ENCODE measurements at regions not wholly inside any gene's neighbourhood (a gene's known extent, or its start where the extent isn't known, plus 50 kb on each side); places are given as distances from the start of the nearest gene placed in this dataset.
"Not testable (repeated sequence)": the region's sequence is repeated elsewhere in the genome, so short reads cannot be mapped to it uniquely, and the experiment has no call there.

DNA sequence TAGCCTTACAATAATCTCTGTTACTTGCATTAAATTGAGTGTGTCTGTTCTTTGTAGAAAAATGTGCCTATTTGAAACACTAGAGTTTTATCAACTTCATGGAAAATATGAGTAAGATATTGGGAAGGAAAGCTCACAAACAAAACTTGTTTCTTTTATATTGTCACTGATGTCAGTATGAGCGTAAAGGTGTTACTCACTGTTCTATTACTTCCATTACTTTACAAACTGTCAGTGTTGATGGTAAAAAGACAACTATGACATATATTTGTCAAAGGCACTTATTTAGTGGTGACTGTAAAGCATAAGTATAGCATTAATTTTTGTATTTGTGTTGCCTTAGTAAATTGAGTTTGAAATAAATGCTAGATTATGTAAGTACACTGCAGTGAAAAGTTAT lies 193.7 kb upstream of the FLRT2 start:
- DNase-seq: no peak

DNA sequence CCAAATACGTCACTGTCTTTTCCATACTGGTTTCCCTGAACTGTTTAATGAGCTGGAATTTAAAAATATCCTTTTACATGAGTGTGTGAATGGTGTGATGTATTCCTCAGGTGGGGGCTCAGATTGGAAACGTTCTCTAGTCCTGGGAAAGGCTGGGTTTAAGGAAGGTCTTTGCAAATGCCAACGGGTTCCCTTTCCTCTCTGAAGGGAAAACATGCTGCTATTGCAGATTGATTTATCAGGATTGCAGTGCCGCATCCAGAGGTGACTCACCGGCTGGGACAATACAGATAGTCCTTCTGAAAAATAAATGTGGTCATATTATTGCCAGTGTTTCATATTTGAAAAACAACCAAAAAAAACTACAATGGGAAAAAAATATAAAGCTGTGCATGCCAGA lies 193.1 kb upstream of the FLRT2 start:
- no peak for DNase-seq

GRCh38 chr14:85338895-85339294 lies 191.0 kb upstream of the FLRT2 start:
- DNase-seq: no peak

GRCh38 chr14:85342858-85343607 lies 186.9 kb upstream of the FLRT2 start:
- no peak for DNase-seq

GRCh38 chr14:85344171-85344570 lies 185.8 kb upstream of the FLRT2 start:
- DNase-seq: no peak

DNA sequence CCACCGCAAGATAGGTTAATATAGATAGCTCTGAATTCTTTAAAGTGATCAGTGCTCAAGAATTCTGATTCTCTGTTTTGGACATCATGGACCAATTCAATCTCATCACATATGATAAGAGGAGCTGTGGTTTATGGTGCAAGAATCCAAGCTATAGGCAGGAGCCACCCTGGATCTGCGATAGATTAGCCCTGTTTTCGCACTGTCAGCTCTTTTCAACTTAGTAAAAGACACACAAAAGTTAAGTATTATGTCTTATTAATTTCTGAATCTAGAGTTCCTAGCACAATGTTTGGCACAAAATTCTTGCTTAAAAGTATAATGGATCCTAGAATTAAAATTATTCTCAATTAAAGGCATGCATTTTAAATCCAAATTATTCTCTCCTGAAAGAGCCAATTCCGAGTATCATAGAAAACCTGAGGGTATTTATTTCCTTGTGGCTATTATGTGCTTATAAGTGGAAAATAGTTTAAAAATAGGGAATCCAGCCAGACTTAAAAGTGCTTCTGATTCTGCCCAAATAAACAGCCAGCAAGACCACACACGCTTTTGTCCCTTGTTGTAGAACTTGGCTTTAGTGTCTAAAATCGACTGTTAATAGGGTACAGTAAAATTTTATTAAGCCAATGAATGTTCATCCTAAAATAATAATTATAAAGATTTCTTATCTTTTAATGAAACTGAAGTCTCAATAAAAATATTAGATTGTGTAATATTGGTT lies 184.9 kb upstream of the FLRT2 start:
- DNase-seq: no peak

GRCh38 chr14:85350667-85351066 lies 179.3 kb upstream of the FLRT2 start:
- no peak for DNase-seq

GRCh38 chr14:85352588-85352987 lies 177.4 kb upstream of the FLRT2 start:
- DNase-seq: not testable (repeated sequence)

GRCh38 chr14:85357120-85357519 lies 172.8 kb upstream of the FLRT2 start:
- DNase-seq: no peak

- no peak for DNase-seq
Measured at GRCh38 chr14:85358136-85358785, 171.7 kb upstream of the FLRT2 start.

DNA sequence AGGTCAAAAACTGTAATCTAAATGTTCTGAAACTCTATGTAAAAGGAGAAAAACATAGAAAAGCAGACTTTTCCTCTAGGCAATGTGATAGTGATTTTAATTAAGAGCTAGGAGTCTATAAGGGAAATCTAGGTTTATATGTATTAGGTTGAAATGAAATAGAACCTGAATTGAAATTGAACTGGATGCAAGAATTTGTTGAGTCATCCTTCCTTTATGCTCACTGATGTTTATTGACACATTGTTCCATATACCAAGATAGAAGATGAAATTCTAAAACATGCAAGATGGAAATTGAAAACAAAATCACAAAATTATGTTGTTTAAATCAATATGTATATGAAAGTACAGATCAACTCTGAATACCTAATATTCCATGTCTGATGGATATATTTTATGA lies 170.4 kb upstream of the FLRT2 start:
- no peak for DNase-seq

DNA sequence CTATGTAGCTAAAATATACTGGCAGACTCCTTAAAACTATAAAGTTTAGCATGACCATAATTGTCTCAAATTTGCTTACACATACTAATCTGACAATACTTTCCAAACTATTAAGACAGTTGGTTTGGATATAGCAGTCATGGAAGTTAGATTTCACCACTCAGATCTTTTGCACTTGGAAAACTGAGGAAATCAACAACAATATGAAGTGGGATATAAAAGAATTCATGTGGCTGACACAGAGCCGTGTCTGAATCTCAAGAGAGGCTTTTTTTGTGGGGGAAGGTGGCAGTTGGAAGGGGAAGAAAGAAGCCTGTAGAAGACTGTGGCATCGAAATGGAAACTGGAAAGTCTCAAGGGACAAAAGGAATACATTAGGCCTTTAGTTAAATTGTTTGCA lies 166.6 kb upstream of the FLRT2 start:
- DNase-seq: no peak

DNA sequence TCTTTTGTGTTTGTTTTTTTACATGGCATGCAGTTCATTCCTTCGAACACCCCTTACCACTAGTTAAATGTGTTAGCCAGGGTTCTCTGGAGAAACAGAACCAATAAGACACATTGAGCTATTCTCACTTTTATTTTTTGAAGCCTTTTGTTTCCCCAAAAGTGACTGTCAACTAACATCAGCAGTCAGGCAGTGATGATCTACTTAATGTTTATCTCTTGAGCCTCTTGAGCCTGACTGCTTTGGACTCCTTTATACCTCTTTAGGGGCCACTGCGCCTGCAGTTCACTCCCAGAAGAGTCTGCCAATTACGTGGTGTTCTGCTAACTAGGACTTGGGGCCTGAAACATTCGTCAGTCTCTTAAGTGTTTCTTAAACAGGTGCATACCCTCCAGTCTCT lies 163.7 kb upstream of the FLRT2 start:
- no peak for DNase-seq

DNA sequence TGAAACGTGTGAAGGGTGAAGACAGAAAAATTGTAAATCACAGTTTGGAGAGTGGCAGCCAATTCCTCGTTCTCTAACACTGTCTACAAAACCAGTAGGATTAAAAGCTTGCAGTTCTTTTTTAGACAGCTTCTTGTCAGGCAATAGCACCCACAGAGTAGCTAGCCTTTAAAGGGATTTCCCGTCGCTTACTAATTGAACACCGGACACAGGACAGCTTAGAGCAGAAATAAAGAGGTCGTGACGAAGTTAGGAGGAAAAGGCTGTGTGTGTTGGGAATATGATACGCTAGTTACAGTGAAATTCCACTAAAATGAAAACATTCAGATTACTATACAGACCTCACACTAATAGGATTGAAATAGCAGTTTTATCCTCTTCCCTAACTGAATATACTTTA lies 149.1 kb upstream of the FLRT2 start:
- DNase-seq: no peak

DNA sequence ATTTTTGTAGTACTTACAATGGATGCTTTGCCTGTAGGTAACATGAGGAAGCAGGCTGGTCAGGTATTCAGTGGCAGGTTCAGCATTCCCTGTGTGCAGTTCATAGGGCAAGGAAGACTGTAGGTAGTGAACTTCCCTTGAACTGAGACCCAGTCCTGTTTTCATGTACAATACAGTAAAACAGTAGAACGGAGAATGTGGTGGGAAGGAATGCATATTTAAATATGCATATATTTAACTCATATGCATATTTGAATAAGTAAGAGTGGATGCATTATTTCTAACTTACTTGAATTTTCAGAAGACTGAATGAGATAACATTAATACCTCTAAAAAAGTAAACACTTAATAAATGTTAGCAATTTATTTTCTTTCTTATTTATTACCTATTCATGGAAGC lies 147.6 kb upstream of the FLRT2 start:
- no peak for DNase-seq

GRCh38 chr14:85387181-85387580 lies 142.8 kb upstream of the FLRT2 start:
- DNase-seq: no peak

DNA sequence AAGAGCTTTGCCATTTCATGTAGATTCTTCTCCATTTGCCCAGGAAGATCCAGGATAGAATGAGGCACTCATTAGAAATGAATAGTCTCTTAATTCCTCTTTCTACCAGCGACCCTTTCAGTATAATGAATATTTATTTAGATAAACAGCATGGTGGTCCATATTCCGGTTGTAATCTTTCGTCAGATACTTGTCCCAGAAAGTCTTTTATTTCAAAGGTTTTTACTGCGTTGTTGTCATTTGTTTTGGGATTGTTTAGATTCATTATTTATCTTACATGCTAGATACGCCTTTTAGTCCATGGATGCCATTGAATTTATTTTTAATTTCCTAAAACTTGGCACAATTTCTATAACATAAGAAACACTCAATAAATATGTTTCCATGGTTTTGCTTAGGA lies 139.7 kb upstream of the FLRT2 start:
- no peak for DNase-seq

DNA sequence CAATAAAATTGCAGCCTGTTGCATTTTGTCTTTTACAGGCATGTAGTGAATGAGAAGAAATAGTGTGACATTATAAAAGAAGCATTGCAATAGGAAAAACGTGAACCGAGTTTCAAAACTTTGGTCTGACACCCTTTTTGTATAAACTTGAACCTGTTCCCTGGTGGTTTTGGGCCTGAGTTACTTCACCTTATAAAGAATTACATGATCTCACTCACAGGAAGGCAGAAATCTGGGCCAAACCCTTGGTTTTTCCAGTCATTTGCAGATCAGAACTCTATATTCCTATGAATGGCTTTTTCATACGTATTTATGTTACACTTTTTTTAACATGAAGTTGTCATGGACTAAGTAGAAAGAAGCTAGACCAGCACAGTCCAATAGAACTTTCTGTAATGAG lies 138.5 kb upstream of the FLRT2 start:
- DNase-seq: no peak

DNA sequence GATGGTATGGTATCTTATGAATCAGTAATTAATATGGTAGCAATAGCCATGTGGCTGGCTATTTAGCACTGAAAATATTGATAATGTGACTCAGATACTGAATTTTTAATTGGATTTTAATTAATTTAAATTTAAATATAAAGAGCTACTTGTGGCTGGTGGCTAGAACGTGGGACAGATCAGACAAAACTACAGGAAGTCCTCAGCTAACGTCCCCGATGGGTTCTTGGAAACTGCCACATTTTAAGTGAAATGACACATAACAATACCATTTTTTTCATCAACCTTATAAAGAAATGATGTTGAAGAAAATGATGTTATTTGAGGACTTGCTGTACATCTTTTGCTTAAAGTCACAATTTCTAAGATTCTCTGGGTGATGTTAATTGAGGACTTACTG lies 138.1 kb upstream of the FLRT2 start:
- DNase-seq: no peak

DNA sequence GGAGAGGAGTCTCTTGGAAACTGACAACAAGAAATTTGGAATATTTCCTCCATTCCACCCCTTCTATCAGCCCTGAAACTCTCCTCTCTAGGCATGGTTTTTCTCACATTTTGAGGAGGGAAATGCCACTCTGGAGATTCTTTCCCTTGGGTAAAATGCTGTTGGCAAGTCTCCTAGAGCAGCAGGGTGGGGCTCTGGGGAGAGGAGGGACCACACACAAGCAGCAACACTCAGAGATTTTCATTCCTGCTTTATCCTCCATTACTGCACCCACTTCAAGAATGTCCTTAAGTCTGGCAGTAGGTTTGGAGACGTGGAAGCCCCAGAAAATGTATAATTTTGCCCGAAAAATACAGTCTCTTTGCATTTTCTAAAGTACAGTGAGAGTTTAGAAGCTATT lies 130.8 kb upstream of the FLRT2 start:
- DNase-seq: no peak

DNA sequence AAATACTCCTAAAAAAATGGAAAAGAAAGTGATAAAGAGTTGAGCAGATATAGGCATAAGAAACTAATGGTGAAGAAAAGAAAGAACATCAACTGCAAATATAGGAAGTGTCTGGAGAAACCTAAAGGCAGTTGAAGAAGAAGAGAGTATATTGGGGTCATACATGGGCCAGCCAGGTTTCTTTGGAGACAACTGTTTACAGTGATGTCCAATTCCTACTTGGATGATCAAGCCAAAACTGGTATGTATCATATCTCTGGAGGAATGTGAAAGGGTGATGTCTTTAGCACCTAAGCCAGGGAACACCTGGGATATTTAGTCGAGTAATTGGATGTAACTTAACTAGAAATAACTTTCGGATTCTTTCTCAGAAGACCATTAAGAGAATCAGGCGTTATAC lies 129.3 kb upstream of the FLRT2 start:
- DNase-seq: no peak

DNA sequence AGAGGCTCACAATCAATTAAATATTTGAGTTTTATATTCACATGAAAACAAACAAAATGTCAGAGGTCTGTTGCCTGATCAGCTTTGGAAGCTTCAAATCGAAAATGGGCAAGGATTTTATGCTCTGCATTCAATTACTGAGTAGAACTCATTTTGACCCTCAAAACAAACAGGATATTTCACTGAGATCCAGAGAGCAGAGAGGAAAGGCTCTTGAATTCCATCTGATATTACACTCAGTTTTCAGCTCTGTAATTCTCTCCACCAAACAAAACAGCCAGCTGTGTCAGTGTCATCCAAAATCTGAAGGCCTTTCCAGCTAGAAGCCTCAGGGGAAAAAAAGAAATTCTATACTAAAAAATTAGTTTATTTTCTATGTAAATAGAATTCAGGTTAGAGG lies 128.6 kb upstream of the FLRT2 start:
- DNase-seq: no peak

DNA sequence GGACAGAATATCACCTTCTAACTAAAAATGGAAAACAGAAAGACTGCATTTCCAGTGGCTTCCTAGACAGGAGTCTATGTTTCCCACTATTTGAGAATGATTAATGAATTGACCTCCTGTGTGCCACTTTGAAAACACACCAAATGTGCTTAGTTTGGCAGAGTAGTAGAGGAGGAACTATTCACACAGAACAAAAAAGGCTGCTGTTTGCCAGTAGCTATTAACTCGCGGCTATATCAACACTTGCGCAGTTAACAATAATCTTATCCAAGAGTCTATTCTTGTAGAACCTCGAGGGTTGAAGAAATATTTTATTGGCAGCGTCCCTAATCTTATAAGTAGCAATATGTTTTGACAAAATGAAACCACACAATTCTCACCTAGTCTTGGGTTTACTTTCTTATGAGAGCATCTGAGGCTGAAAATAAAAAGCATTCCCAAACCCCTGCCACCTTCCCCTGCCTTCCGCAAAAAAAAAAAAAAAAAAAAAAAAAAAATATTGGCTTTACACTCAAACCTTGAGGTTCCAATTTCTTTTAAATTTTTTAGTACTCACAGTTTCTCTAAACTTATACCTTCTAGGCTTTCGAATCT lies 127.3 kb upstream of the FLRT2 start:
- DNase-seq: no peak
